Osteoblast (primary cell): ENCODE measurements at regions not wholly inside any gene's neighbourhood (a gene's known extent, or its start where the extent isn't known, plus 50 kb on each side); places are given as distances from the start of the nearest gene placed in this dataset.

Experiments
- DNase-seq: peaks from one replicate; pipeline ENCODE4 v3.0.0; 2011; ENCODE audit warnings: low spot score, mixed read lengths; ENCODE audit not compliant: insufficient read length; ENCODE audit errors: missing footprints
- H2AFZ ChIP-seq: 2 replicates; pipeline ENCODE4 v1.6.0; 2011; ENCODE audit warnings: mild to moderate bottlenecking, low read length
- H3K27ac ChIP-seq: 2 replicates; pipeline ENCODE4 v1.5.1; 2011; ENCODE audit warnings: mild to moderate bottlenecking, low read depth, low read length, moderate library complexity
- H3K27me3 ChIP-seq: 2 replicates; pipeline ENCODE4 v1.6.0; 2012; ENCODE audit warnings: mild to moderate bottlenecking, control low read depth, inconsistent platforms, low read length, moderate library complexity; ENCODE audit not compliant: insufficient read depth
- H3K36me3 ChIP-seq: 2 replicates; pipeline ENCODE4 v1.5.1; 2011; ENCODE audit warnings: mild to moderate bottlenecking, low read length, control low read depth, moderate library complexity; ENCODE audit not compliant: insufficient read depth
- H3K4me1 ChIP-seq: 2 replicates; pipeline ENCODE4 v1.5.1; 2011; ENCODE audit warnings: mild to moderate bottlenecking, low read length, control low read depth, moderate library complexity; ENCODE audit not compliant: insufficient read depth
- H3K4me2 ChIP-seq: 2 replicates; pipeline ENCODE4 v1.6.0; 2011; ENCODE audit warnings: mild to moderate bottlenecking, low read length; ENCODE audit not compliant: insufficient read depth
- H3K4me3 ChIP-seq: fragments of 200-600 bp; sonication (generic); 3 replicates; pipeline ENCODE4 v1.5.1; 2012; ENCODE audit warnings: mild to moderate bottlenecking, low read length, inconsistent platforms; ENCODE audit not compliant: insufficient read depth
- H3K79me2 ChIP-seq: 2 replicates; pipeline ENCODE4 v1.6.0; 2012; ENCODE audit warnings: mild to moderate bottlenecking, low read length, control low read depth, inconsistent platforms; ENCODE audit not compliant: insufficient read depth
- H3K9me3 ChIP-seq: 2 replicates; pipeline ENCODE4 v1.5.1; 2011; ENCODE audit warnings: low read depth, low read length, control low read depth
- H4K20me1 ChIP-seq: 2 replicates; pipeline ENCODE4 v1.6.0; 2012; ENCODE audit warnings: mild to moderate bottlenecking, low read length, control low read depth; ENCODE audit not compliant: insufficient read depth
- TF ChIP-seq, protein P1 (sequence below): IDR thresholded peaks from 2 replicates; pipeline ENCODE4 v1.5.1; 2011; ENCODE audit warnings: mild to moderate bottlenecking, low read depth, low read length, moderate library complexity; ENCODE audit errors: extremely low read depth

DNA sequence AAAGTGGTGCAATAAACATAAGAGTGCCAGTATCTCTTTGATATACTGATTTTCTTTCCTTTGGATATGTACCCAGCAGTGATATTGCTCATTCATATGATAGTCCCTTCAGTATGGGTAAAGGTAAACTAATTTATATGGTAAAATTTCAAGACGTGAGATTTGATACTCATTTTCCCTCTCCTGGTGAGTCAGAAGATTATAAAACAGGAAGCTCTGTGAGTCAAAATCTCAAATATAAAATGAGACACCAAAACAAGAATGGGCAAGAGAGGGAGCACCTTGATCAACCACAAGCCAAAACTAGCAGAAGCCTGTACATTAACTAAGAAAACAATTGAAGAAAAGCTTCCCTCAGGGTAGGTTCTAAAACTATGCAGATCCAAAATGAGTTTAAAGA lies 216.3 kb downstream of the SLITRK6 start:
- Histone ChIP-seq H2AFZ (no peak overlapping the region), H3K79me2 (no peaks in the 10 kb centered on the region), H3K4me3 (no peak overlapping the region), H3K27ac (no peak overlapping the region), H4K20me1 (no peaks in the 10 kb centered on the region), H3K27me3 (no peaks in the 10 kb centered on the region), H3K4me1 (no peaks in the 10 kb centered on the region), H3K4me2 (no peak overlapping the region), H3K36me3 (no peaks in the 10 kb centered on the region), H3K9me3 (peaks cover 3% of the 10 kb centered on the region)
- no peak for DNase-seq
- TF ChIP-seq, protein P1, sequence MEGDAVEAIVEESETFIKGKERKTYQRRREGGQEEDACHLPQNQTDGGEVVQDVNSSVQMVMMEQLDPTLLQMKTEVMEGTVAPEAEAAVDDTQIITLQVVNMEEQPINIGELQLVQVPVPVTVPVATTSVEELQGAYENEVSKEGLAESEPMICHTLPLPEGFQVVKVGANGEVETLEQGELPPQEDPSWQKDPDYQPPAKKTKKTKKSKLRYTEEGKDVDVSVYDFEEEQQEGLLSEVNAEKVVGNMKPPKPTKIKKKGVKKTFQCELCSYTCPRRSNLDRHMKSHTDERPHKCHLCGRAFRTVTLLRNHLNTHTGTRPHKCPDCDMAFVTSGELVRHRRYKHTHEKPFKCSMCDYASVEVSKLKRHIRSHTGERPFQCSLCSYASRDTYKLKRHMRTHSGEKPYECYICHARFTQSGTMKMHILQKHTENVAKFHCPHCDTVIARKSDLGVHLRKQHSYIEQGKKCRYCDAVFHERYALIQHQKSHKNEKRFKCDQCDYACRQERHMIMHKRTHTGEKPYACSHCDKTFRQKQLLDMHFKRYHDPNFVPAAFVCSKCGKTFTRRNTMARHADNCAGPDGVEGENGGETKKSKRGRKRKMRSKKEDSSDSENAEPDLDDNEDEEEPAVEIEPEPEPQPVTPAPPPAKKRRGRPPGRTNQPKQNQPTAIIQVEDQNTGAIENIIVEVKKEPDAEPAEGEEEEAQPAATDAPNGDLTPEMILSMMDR, result no peak

DNA sequence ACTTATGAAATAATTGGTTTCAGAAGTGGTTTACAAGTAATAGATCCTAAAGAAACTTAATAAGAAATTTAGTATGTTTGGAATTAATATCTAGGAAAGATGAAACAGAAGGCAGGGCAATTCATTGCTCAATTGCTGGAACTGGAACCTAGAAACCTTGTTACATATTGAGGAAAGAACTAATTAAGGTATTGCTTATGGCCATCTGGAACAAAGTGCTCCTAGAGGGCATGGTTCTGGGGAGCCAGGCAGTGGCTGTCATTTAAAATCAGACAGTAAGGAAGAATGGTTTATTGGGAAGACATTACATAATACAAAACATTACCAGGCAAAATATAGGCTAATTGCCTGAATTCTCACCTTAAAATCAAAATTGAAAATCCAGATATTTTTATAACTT lies 224.1 kb downstream of the SLITRK6 start:
- Histone ChIP-seq H2AFZ (no peak overlapping the region), H3K4me1 (no peaks in the 10 kb centered on the region), H4K20me1 (no peaks in the 10 kb centered on the region), H3K9me3 (peaks cover 3% of the 10 kb centered on the region), H3K36me3 (no peaks in the 10 kb centered on the region), H3K79me2 (no peaks in the 10 kb centered on the region), H3K4me2 (no peak overlapping the region), H3K4me3 (no peak overlapping the region), H3K27me3 (no peaks in the 10 kb centered on the region), H3K27ac (no peak overlapping the region)
- TF ChIP-seq, protein P1, result no peak
- DNase-seq, result no peak

DNA sequence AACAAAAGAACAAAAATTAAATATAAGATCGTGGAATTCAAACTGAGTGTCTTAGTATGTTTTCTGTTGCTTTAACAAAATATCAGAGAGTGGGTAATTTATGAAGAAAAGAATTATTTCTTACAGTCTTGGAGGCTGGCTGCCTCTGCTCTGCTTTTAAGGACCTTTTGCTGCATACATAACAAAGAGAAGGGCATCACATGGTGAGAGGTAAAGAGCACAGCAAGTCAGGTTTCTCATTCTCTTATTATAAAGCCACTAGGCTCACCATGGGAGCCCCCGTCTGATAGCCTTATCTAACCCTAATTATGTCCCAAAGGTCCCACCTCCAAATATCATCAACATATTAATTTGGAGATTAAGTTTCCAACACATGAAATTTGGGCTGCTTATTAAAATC lies 231.3 kb downstream of the SLITRK6 start:
- no peak overlapping the region for H2AFZ ChIP-seq
- TF ChIP-seq, protein P1, result no peak
- no peak overlapping the region for H3K4me2 ChIP-seq

DNA sequence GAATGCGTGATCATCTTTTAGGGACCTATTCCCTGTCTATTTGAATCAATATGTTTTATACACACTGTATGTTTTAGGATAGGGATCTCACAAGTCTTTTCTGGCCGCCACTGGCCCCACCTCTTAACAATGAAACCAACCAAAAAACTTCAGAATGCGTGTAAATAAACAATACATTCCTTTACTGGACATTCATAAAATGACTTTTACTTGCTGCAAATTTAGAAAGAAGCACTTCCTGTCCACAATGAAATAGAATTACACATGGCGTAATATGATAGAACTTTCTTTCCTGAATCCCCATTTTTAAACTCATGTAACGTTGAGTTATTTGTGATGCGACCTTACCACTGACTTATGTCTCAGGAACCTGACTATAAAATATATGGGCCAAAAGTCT lies 233.6 kb downstream of the SLITRK6 start:
- H3K9me3 ChIP-seq, result no peaks in the 10 kb centered on the region
- no peak overlapping the region for H3K4me3 ChIP-seq
- no peak overlapping the region for H3K4me2 ChIP-seq
- TF ChIP-seq, protein P1, result no peak
- no peak for DNase-seq
- no peaks in the 10 kb centered on the region for H3K79me2 ChIP-seq
- H3K27ac ChIP-seq, result no peak overlapping the region
- no peaks in the 10 kb centered on the region for H3K36me3 ChIP-seq
- no peaks in the 10 kb centered on the region for H4K20me1 ChIP-seq
- H3K4me1 ChIP-seq, result no peaks in the 10 kb centered on the region
- no peak overlapping the region for H2AFZ ChIP-seq
- no peaks in the 10 kb centered on the region for H3K27me3 ChIP-seq

More for the DNA sequence above, 231.3 kb downstream of the SLITRK6 start:
- Histone ChIP-seq H4K20me1 (no peaks in the 10 kb centered on the region), H3K36me3 (no peaks in the 10 kb centered on the region), H3K79me2 (no peaks in the 10 kb centered on the region), H3K27ac (no peak overlapping the region), H3K9me3 (no peaks in the 10 kb centered on the region), H3K4me1 (no peaks in the 10 kb centered on the region), H3K4me3 (no peak overlapping the region), H3K27me3 (no peaks in the 10 kb centered on the region)
- DNase-seq, result no peak
